ENCODE measurements at regions not wholly inside any gene's neighbourhood (a gene's known extent, or its start where the extent isn't known, plus 50 kb on each side); places are given as distances from the start of the nearest gene placed in this dataset.
"Not testable (repeated sequence)": the region's sequence is repeated elsewhere in the genome, so short reads cannot be mapped to it uniquely, and the experiment has no call there.

DNA sequence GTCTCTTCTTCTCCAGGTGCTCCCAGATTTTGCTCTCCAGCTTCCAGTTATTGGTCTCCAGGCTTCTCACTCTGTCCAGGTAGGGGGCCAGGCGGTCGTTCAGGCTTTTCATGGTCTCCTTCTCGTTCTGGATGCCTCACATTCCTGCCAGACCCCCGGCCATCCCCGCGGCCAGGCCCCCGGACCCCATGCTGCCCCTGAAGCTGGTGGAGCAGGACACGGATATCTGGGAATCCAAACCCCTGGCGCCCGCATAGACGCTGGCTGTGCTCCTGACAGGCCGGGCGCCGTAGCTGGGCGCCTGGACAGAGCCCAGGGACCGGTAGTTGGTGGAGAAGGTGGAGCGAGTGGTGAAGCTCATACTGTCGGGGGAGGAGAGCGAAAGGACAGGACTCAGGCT is 534.4 kb upstream of the TLE4 start:
- DNase-seq = no peak

GRCh38 chr9:79040671-79041070 is 531.1 kb upstream of the TLE4 start:
- no peak for DNase-seq

- DNase-seq = no peak
Observed at GRCh38 chr9:79041266-79041665, 530.5 kb upstream of the TLE4 start.

GRCh38 chr9:79043916-79044315 is 527.8 kb upstream of the TLE4 start:
- no peak for DNase-seq

DNA sequence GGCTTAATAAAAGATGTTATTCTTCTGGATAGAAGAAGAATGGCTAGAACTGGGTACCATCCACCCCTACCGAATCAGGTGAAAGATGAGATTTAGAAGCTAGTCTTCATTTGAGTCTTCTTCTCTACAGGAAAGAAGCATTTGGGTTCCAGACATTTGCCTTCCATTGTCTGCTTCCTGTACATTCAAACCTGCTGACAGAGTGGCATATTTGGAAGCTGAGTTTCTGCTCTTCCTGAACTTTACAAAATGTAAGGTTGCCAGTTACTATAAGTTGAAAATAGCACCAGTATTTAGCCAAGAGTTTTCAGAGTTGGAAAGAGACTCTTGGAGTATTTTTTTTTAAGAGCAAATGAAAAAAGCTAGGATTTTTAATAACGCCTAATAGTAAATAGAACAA is 525.4 kb upstream of the TLE4 start:
- DNase-seq = no peak

GRCh38 chr9:79049371-79049770 is 522.4 kb upstream of the TLE4 start:
- no peak for DNase-seq

DNA sequence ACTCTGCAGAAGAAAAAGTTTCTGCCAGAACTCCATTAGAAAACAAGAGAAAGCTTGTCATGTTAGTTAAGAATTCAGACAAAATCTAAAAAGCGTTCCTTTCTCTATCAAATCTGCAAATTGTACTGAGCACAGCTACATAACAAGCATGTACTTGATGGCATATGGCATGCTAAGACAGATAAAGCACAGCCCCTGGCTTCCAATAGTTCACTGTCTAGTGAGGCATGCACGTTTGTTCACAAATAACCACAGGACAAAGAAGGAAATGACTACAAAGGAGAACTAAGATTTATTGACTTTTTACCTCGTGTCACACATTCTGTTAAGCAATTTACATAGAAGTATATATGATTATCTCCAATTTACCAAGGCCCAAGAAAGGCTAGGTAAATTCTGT is 518.2 kb upstream of the TLE4 start:
- DNase-seq = no peak

GRCh38 chr9:79054500-79054899 is 517.3 kb upstream of the TLE4 start:
- DNase-seq = no peak

DNA sequence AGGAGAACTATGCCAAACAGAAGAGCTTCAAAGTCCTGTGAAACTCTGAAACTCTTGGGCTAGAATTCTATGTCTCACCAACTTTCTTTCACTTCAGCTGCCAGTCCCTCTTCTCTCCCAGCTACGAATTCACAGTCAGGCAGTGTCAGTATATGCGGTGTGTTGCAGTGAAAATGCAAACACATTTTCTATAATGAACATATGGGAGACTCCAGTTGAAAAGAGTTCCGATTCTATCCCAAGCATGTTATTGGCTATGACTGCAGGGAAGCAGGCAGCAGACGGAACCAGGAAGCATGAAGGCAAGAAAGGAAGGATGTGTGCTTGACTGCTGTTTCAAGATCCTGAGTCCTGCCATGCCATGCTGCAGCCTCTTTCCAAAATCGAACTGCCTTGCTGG is 515.7 kb upstream of the TLE4 start:
- DNase-seq = no peak

GRCh38 chr9:79057576-79057975 is 514.2 kb upstream of the TLE4 start:
- DNase-seq = no peak

- no peak for DNase-seq
Observed at GRCh38 chr9:79060766-79061165, 511.0 kb upstream of the TLE4 start.

- DNase-seq = no peak
Observed at GRCh38 chr9:79061752-79062616, 509.8 kb upstream of the TLE4 start.

DNA sequence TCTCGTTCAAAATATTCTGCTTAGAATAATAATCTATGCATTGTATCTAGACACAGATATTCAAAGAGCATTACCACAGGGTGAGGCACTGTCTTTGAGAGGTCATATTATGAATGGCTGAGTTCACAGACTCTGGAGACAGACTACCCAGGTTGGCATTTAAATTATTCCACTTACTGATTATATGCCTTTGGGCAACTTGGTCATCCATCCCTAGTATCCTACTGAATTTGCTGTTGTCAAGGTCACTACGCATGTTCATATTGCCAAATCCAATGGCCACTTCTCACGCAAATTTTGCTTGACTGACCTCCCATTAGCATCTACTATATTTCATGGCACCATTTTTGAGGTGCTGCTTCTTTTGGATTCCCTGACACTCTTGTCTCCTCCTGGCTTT is 498.6 kb upstream of the TLE4 start:
- DNase-seq = no peak

DNA sequence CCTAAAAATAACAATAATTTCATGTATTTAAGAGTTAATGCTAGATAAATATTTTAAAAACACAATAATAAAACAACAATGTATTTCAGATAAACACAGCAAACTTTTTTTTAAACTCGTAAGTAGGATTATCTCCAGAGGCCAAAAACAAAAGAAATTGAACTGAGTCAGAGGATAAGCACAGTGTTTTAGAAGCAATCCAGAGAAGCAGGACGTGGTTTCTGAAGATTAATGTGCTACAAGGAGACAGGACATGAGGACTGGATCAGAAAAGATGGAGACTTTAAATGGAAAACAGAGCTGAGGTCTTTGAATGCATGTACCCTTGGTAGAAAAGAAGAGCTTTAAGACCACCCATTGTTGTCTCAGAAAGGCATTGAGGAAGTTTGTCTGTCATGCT is 491.2 kb upstream of the TLE4 start:
- DNase-seq = no peak

GRCh38 chr9:79083621-79084020 is 488.1 kb upstream of the TLE4 start:
- no peak for DNase-seq

DNA sequence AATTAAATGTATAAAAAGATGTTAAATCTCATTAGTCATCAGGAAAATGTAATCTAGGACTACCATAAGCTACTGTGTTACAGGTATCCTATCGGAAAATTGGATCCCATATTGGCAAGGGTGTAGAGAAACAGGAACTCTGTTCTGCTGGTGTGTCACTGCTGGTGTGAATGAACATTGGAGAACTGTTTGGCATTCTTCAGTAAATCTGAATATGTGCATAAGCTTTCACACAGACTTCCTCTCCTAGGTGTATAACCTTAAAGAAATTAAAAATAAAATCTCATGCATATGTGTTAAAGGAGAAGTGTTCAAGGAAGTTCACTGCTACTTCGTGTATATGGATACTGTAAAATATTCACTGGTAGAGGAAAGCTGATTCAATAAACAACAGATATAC is 484.6 kb upstream of the TLE4 start:
- no peak for DNase-seq

DNA sequence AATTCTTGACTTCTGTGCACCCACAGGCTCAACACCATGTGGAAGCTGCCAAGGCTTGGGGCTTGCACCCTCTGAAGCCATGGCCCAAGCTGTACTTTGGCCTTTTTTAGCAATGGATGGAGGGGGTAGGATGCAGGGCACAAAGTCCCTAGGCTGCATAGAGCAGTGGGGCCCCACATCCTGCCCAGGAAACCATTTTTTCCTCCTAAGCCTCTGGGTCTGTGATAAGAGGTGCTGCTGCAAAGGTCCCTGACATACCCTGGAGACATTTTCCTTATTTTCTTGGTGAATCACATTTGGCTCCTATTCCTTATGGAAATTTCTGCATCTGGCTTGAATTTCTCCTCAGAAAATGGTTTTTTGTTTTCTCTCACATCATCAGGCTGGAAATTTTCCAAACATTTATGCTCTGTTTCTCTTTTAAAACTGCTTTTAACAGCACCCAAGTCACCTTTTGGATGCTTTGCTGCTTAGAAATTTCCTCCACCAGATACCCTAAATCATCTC is 482.7 kb upstream of the TLE4 start:
- DNase-seq = no peak

GRCh38 chr9:79089851-79090250 is 481.9 kb upstream of the TLE4 start:
- not testable (repeated sequence) for DNase-seq

- DNase-seq = not testable (repeated sequence)
Observed at GRCh38 chr9:79103257-79103656, 468.5 kb upstream of the TLE4 start.

DNA sequence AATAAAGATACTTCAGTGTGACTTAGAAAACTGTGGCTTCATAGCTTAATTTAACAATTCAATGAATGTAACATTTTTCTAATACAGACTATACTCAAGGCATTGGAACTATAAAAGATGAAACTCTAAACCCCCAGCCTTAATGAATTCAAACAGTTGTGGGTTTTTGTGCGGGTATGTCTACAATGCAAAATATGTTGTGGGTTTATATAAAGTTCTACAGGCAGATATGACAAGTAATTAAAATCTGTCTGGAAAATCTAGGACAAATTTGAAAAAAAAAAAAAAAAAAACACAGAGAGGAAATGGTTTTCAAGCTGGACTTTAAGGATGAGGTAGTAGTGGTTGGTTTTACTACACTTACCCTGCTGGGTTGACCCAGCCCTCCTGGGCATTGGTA is 467.5 kb upstream of the TLE4 start:
- DNase-seq = no peak

GRCh38 chr9:79104951-79105350 is 466.8 kb upstream of the TLE4 start:
- no peak for DNase-seq

DNA sequence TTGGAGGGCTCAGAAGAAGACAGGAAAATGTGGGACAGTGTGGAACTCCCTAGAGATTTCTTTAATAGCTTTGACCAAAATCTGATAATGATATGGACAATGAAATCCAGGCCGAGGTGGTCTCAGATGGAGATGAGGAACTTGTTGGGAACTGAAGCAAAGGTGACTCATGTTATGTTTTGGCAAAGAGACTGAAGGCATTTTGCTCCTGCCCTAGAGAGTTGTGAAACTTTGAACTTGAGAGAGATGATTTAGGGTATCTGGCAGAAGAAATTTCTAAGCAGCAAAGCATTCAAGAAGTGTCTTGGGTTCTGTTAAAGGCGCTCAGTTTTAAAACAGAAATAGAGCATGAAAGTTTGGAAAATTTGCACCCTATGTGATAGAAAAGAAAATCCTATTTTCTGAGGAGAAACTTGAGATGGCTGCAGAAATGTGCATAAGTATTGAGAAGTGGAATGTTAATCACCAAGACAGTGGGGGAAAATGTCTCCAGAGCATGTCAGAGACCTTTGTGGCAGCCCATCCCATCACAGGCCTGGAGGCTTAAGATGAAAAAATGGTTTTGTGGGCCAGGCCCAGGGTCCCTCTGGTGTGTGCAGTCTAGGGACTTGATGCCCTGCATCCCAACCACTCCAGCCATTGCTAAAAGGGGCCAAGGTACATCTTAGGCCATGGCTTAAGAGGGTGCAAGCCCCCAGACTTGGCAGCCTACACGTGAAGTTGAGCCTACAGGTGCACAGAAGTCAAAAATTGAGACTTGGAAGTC is 463.7 kb upstream of the TLE4 start:
- DNase-seq = no peak

DNA sequence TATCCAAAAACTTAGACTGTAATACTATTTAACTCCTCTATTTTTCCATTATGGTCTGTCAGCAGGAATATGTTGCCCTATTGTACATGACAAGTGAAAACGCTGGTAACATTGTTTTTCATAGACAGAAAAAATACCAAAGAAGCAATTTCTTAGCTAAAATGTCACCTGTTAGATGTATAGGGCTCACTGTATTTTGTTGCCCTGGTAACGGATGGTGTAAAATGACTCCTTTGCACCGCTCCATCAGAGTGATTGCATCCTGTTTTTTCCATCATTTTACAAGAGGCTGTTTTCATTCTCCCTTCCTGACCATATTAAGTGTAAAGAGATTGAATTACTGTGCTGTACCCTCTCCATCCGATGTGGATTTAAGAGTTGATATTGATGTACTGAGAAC is 460.1 kb upstream of the TLE4 start:
- no peak for DNase-seq

- no peak for DNase-seq
Observed at GRCh38 chr9:79115176-79115575, 456.6 kb upstream of the TLE4 start.

All from CD4-positive, alpha-beta T cell treated with Interleukin-17A for 4 hours (primary cell).